HUDEP-2 (cell line): ENCODE measurements at regions not wholly inside any gene's neighbourhood (a gene's known extent, or its start where the extent isn't known, plus 50 kb on each side); places are given as distances from the start of the nearest gene placed in this dataset.
A peak's percentile ranks its signal among the peaks of the same experiment; 100 is the strongest.
"Not testable (repeated sequence)": the region's sequence is repeated elsewhere in the genome, so short reads cannot be mapped to it uniquely, and the experiment has no call there.

Experiments used
- DNase-seq, 76 experiments: peaks; one replicate each; lab custom pipeline; 2025; ENCODE audit not compliant: unreplicated experiment in 76 of 76; lab: John Stamatoyannopoulos, UW

- DNase-seq, result no peak
Observed at GRCh38 chr5:4011943-4012342, 416.3 kb downstream of the IRX1 start.

- peak in 1 of 76 experiments; percentile 3 for DNase-seq
Observed at GRCh38 chr5:4013106-4013898, 417.7 kb downstream of the IRX1 start.

- DNase-seq, result no peak
Observed at GRCh38 chr5:4015709-4016108, 420.1 kb downstream of the IRX1 start.

GRCh38 chr5:4017076-4017803 lies 421.6 kb downstream of the IRX1 start:
- no peak for DNase-seq

- DNase-seq, result no peak
Observed at GRCh38 chr5:4018007-4018406, 422.4 kb downstream of the IRX1 start.

GRCh38 chr5:4019009-4019769 lies 423.6 kb downstream of the IRX1 start:
- no peak for DNase-seq

GRCh38 chr5:4019841-4020240 lies 424.2 kb downstream of the IRX1 start:
- no peak for DNase-seq

GRCh38 chr5:4020400-4020799 lies 424.8 kb downstream of the IRX1 start:
- DNase-seq, result no peak

- no peak for DNase-seq
Observed at GRCh38 chr5:4022056-4022670, 426.5 kb downstream of the IRX1 start.

- DNase-seq, result no peak
Observed at GRCh38 chr5:4023091-4023752, 427.6 kb downstream of the IRX1 start.

- no peak for DNase-seq
Observed at GRCh38 chr5:4023753-4024335, 428.2 kb downstream of the IRX1 start.

- DNase-seq, result no peak
Observed at GRCh38 chr5:4027088-4027734, 431.6 kb downstream of the IRX1 start.

GRCh38 chr5:4028384-4028783 lies 432.8 kb downstream of the IRX1 start:
- DNase-seq, result no peak

GRCh38 chr5:4033546-4033945 lies 437.9 kb downstream of the IRX1 start:
- not testable (repeated sequence) for DNase-seq

GRCh38 chr5:4036861-4037260 lies 441.2 kb downstream of the IRX1 start:
- no peak for DNase-seq

GRCh38 chr5:4038994-4039393 lies 443.4 kb downstream of the IRX1 start:
- no peak for DNase-seq

- no peak for DNase-seq
Observed at GRCh38 chr5:4042311-4042710, 446.7 kb downstream of the IRX1 start.

- no peak for DNase-seq
Observed at GRCh38 chr5:4043135-4043534, 447.5 kb downstream of the IRX1 start.

- DNase-seq, result no peak
Observed at GRCh38 chr5:4044881-4045280, 449.2 kb downstream of the IRX1 start.

- no peak for DNase-seq
Observed at GRCh38 chr5:4048398-4048797, 452.8 kb downstream of the IRX1 start.
